H1 (cell line): ENCODE measurements at regions not wholly inside any gene's neighbourhood (a gene's known extent, or its start where the extent isn't known, plus 50 kb on each side); places are given as distances from the start of the nearest gene placed in this dataset.

Source experiments
- CTCF ChIA-PET: fragments of 300-600 bp; sonication (Branson Sonifier 250); formaldehyde crosslinking; loops from one replicate; lab custom pipeline; 2021; ENCODE audit not compliant: partially characterized antibody; lab: Charles Lee
- POLR2A ChIA-PET: fragments of 300-600 bp; sonication (Branson Sonifier 250); formaldehyde crosslinking; loops from one replicate; lab custom pipeline; 2021; ENCODE audit warnings: inconsistent platforms; ENCODE audit not compliant: partially characterized antibody; lab: Charles Lee
- DNase-seq, 2 experiments: peaks; one replicate each; pipeline versions ENCODE4 v3.0.0 to v3.0.0-alpha.2; 2010 to 2022; ENCODE audit warnings: low spot score in 2 of 2, low read depth in 1 of 2, mixed read lengths in 1 of 2
- FAIRE-seq: peaks from 2 replicates; lab custom pipeline; 2011; peaks lifted over from hg19 to GRCh38; lab: Jason Lieb, UNC
- H2AFZ ChIP-seq: 2 replicates; pipeline ENCODE4 v1.8.1; 2012; ENCODE audit warnings: low read length, inconsistent platforms
- H2AK5ac ChIP-seq: 2 replicates; pipeline ENCODE4 v1.6.1; 2013; ENCODE audit warnings: low read depth, low read length
- H2BK120ac ChIP-seq: replicated peaks from 2 replicates; pipeline ENCODE3; 2013; ENCODE audit warnings: low read depth, low read length, inconsistent platforms
- H2BK12ac ChIP-seq: 2 replicates; pipeline ENCODE4 v1.6.1; 2013; ENCODE audit warnings: low read depth, low read length
- H2BK15ac ChIP-seq: 2 replicates; pipeline ENCODE4 v1.6.1; 2013; ENCODE audit warnings: low read length
- H2BK20ac ChIP-seq: 2 replicates; pipeline ENCODE4 v1.6.1; 2013; ENCODE audit warnings: low read length
- H2BK5ac ChIP-seq: 2 replicates; pipeline ENCODE4 v1.6.1; 2013; ENCODE audit warnings: low read depth, low read length
- H3K14ac ChIP-seq: 2 replicates; pipeline ENCODE4 v1.6.1; 2013; ENCODE audit warnings: inconsistent platforms; ENCODE audit not compliant: insufficient read length
- H3K18ac ChIP-seq: 2 replicates; pipeline ENCODE4 v1.6.1; 2013; ENCODE audit warnings: low read length; ENCODE audit errors: extremely low read depth
- H3K23ac ChIP-seq: 2 replicates; pipeline ENCODE4 v1.6.1; 2013; ENCODE audit warnings: inconsistent platforms; ENCODE audit not compliant: insufficient read length
- H3K23me2 ChIP-seq: 2 replicates; pipeline ENCODE4 v1.6.1; 2013; ENCODE audit warnings: low read depth, low read length
- H3K27ac ChIP-seq: 2 replicates; pipeline ENCODE4 v1.6.1; 2011; ENCODE audit warnings: low read depth, low read length, inconsistent platforms
- H3K27me3 ChIP-seq, 4 experiments: replicated peaks in 1 of 4; 1 replicate in 1 of 4; 2 replicates in 3 of 4; pipeline versions ENCODE4 v1.6.1 to v1.8.1; 2011 to 2013; ENCODE audit warnings: low read length in 3 of 4, mild to moderate bottlenecking in 3 of 4, inconsistent platforms in 2 of 4, mixed read lengths in 2 of 4, moderate library complexity in 1 of 4; ENCODE audit not compliant: control insufficient read depth in 3 of 4, insufficient read depth in 3 of 4; ENCODE audit errors: extremely low read depth in 1 of 4
- H3K36me3 ChIP-seq, 4 experiments: 2 replicates each; pipeline versions ENCODE4 v1.6.1 to v1.8.1; 2011 to 2013; ENCODE audit warnings: mild to moderate bottlenecking in 4 of 4, low read length in 3 of 4, moderate library complexity in 2 of 4, control low read depth in 1 of 4, inconsistent platforms in 1 of 4; ENCODE audit not compliant: insufficient read depth in 4 of 4, control insufficient read depth in 2 of 4
- H3K4ac ChIP-seq: replicated peaks from 2 replicates; pipeline ENCODE3; 2013; ENCODE audit warnings: low read length, low read depth, mixed read lengths, inconsistent platforms; ENCODE audit not compliant: insufficient read length
- H3K4me1 ChIP-seq, 4 experiments: replicated peaks in 1 of 4; 1 replicate in 1 of 4; 2 replicates in 3 of 4; pipeline versions ENCODE4 v1.6.1 to v1.8.1; 2011 to 2013; ENCODE audit warnings: low read length in 3 of 4, inconsistent platforms in 2 of 4, mixed read lengths in 1 of 4; ENCODE audit not compliant: insufficient read depth in 4 of 4, control insufficient read depth in 3 of 4
- H3K4me2 ChIP-seq, 2 experiments: 2 replicates each; pipeline versions ENCODE4 v1.6.1 to v1.8.1; 2011 to 2013; ENCODE audit warnings: low read depth in 2 of 2, low read length in 2 of 2, control low read depth in 1 of 2, inconsistent platforms in 1 of 2, mild to moderate bottlenecking in 1 of 2; ENCODE audit not compliant: insufficient read depth in 1 of 2
- H3K4me3 ChIP-seq, 4 experiments: fragments of 200-600, 300-600 bp in 1 of 4; sonication (generic), shearing (Covaris generic), sonication (Bioruptor Twin) in 1 of 4; 2 replicates each; pipeline versions ENCODE4 v1.5.1 to v1.8.1; 2011 to 2016; ENCODE audit warnings: low read length in 4 of 4, low read depth in 3 of 4, control low read depth in 2 of 4, inconsistent platforms in 2 of 4, mild to moderate bottlenecking in 2 of 4, mixed read lengths in 1 of 4, moderate library complexity in 1 of 4; ENCODE audit not compliant: insufficient read depth in 2 of 4; ENCODE audit errors: extremely low read depth in 1 of 4
- H3K56ac ChIP-seq: replicated peaks from 2 replicates; pipeline ENCODE3; 2013; ENCODE audit warnings: low read depth, mild to moderate bottlenecking, mixed read lengths, low read length, inconsistent platforms; ENCODE audit not compliant: insufficient read length
- H3K79me1 ChIP-seq: 2 replicates; pipeline ENCODE4 v1.6.1; 2013; ENCODE audit warnings: low read depth, low read length, control low read depth
- H3K79me2 ChIP-seq, 2 experiments: 2 replicates each; pipeline versions ENCODE4 v1.6.1 to v1.8.1; 2012 to 2013; ENCODE audit warnings: low read length in 2 of 2, mild to moderate bottlenecking in 2 of 2, inconsistent platforms in 1 of 2; ENCODE audit not compliant: insufficient read depth in 2 of 2, control insufficient read depth in 1 of 2
- H3K9ac ChIP-seq, 4 experiments: replicated peaks in 1 of 4; 1 replicate in 1 of 4; 2 replicates in 3 of 4; pipeline versions ENCODE4 v1.6.1 to v1.8.1; 2011 to 2013; ENCODE audit warnings: low read depth in 3 of 4, low read length in 3 of 4, control low read depth in 2 of 4, mild to moderate bottlenecking in 2 of 4, moderate library complexity in 2 of 4, inconsistent platforms in 1 of 4; ENCODE audit errors: extremely low read depth in 1 of 4
- H3K9me3 ChIP-seq, 2 experiments: 2 replicates each; pipeline versions ENCODE4 v1.6.1 to v1.8.1; 2012 to 2013; ENCODE audit warnings: mild to moderate bottlenecking in 2 of 2, moderate library complexity in 2 of 2, control low read depth in 1 of 2, inconsistent platforms in 1 of 2, low read depth in 1 of 2, low read length in 1 of 2, mixed read lengths in 1 of 2; ENCODE audit not compliant: insufficient read depth in 2 of 2
- H4K20me1 ChIP-seq, 2 experiments: replicated peaks in 1 of 2; 2 replicates each; pipeline versions ENCODE3 to v1.8.1; 2011 to 2013; ENCODE audit warnings: inconsistent platforms in 2 of 2, low read length in 2 of 2, mild to moderate bottlenecking in 1 of 2; ENCODE audit not compliant: insufficient read depth in 2 of 2, control insufficient read depth in 1 of 2
- H4K5ac ChIP-seq: 2 replicates; pipeline ENCODE4 v1.6.1; 2013; ENCODE audit warnings: low read length, low read depth, mixed read lengths, inconsistent platforms; ENCODE audit not compliant: insufficient read length
- H4K8ac ChIP-seq: 2 replicates; pipeline ENCODE4 v1.8.0; 2013; ENCODE audit warnings: mild to moderate bottlenecking, moderate library complexity, low read length, inconsistent platforms; ENCODE audit not compliant: insufficient read depth; ENCODE audit errors: extremely low read depth
- H4K91ac ChIP-seq: replicated peaks from 2 replicates; pipeline ENCODE3; 2013; ENCODE audit warnings: low read length, mixed read lengths, inconsistent platforms; ENCODE audit not compliant: insufficient read length
- MAX ChIP-seq: IDR thresholded peaks from 2 replicates; pipeline ENCODE4 v1.6.1; 2012; ENCODE audit warnings: inconsistent platforms
- RAD21 ChIP-seq, 2 experiments: IDR thresholded peaks in 1 of 2; conservative IDR thresholded peaks in 1 of 2; 2 replicates each; pipeline ENCODE4 v1.6.1; 2011; ENCODE audit warnings: low read depth in 2 of 2, low read length in 2 of 2, improper control_type of control experiment in 1 of 2, inconsistent platforms in 1 of 2, mild to moderate bottlenecking in 1 of 2, moderate library complexity in 1 of 2
- TEAD4 ChIP-seq: IDR thresholded peaks from 2 replicates; pipeline ENCODE4 v1.6.1; 2012; ENCODE audit warnings: low read depth, low read length, inconsistent platforms, mixed read lengths
- WGBS, 2 experiments: shearing (Covaris generic) in 1 of 2; methylation state at CpG; one replicate each; pipeline versions ENCODE4 v1.1.6 to v1.1.7; 2013 to 2015; ENCODE audit warnings: low lambda C conversion rate in 2 of 2, mixed read lengths in 2 of 2, inconsistent platforms in 1 of 2, low coverage in 1 of 2, missing lambda C conversion rate in 1 of 2; ENCODE audit not compliant: insufficient replicate concordance in 2 of 2, insufficient coverage in 1 of 2, insufficient read length in 1 of 2; ENCODE audit errors: extremely low coverage in 1 of 2, missing lambda C conversion rate in 1 of 2; 5-methylcytosine and 5-hydroxymethylcytosine counted together
- TF ChIP-seq, protein P1 (sequence below), 3 experiments: IDR thresholded peaks; 1 replicate in 2 of 3; 2 replicates in 1 of 3; pipeline versions ENCODE4 v1.5.1 to v1.6.1; 2011; ENCODE audit warnings: low read length in 3 of 3, mild to moderate bottlenecking in 3 of 3, inconsistent platforms in 2 of 3, low read depth in 1 of 3, moderate library complexity in 1 of 3; ENCODE audit not compliant: insufficient read depth in 1 of 3; ENCODE audit errors: control extremely low read depth in 1 of 3

GRCh38 chr2:226023383-226023782 is 623.9 kb downstream of the NYAP2 start:
- H2AK5ac ChIP-seq = no peak overlapping the region
- no peak overlapping the region for H4K5ac ChIP-seq
- POLR2A ChIA-PET = no interaction called here
- no peaks in the 10 kb centered on the region for H3K23me2 ChIP-seq
- peak; percentile 61 to 68 for TF ChIP-seq RAD21 (IDR thresholded peaks at IDR 0.05 in 1 of 2, conservative IDR thresholded peaks at IDR 0.05 in 1 of 2; ENCODE audit: low read depth in 2 of 2, low read length in 2 of 2)
- TF ChIP-seq TEAD4 = peak; percentile 97
- TF ChIP-seq, protein P1, sequence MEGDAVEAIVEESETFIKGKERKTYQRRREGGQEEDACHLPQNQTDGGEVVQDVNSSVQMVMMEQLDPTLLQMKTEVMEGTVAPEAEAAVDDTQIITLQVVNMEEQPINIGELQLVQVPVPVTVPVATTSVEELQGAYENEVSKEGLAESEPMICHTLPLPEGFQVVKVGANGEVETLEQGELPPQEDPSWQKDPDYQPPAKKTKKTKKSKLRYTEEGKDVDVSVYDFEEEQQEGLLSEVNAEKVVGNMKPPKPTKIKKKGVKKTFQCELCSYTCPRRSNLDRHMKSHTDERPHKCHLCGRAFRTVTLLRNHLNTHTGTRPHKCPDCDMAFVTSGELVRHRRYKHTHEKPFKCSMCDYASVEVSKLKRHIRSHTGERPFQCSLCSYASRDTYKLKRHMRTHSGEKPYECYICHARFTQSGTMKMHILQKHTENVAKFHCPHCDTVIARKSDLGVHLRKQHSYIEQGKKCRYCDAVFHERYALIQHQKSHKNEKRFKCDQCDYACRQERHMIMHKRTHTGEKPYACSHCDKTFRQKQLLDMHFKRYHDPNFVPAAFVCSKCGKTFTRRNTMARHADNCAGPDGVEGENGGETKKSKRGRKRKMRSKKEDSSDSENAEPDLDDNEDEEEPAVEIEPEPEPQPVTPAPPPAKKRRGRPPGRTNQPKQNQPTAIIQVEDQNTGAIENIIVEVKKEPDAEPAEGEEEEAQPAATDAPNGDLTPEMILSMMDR (IDR thresholded peaks at IDR 0.05; ENCODE audit: control extremely low read depth in 1 of 3, insufficient read depth in 1 of 3, low read depth in 1 of 3, low read length in 3 of 3) = peak; percentile 33 to 54 (median 48)
- no peak for TF ChIP-seq MAX
- TF ChIP-seq, all 59 proteins: peak for 3
- CTCF ChIA-PET = no interaction called here
- Histone ChIP-seq H3K36me3 (peaks cover 0 to under 1% (median 0%) of the 10 kb centered on the region in 4 experiments; a peak in 1 of 8 replicates), H4K8ac (no peak overlapping the region), H3K9ac (no peak overlapping the region), H4K91ac (no peak overlapping the region), H3K14ac (no peak overlapping the region), H3K23ac (no peak overlapping the region), H3K18ac (no peak overlapping the region), H2BK5ac (no peak overlapping the region), H3K27ac (no peak overlapping the region), H3K56ac (no peak overlapping the region), H3K79me1 (no peaks in the 10 kb centered on the region), H2BK12ac (no peak overlapping the region), H3K4me2 (no peak overlapping the region), H2BK120ac (no peak overlapping the region), H3K4ac (no peak overlapping the region), H3K27me3 (no peaks in the 10 kb centered on the region), H4K20me1 (no peaks in the 10 kb centered on the region), H2BK15ac (no peak overlapping the region), H3K4me1 (no peaks in the 10 kb centered on the region), H3K4me3 (no peak overlapping the region), H3K9me3 (peaks cover 0 to 5% of the 10 kb centered on the region in 2 experiments; a peak in 2 of 4 replicates), H3K79me2 (no peaks in the 10 kb centered on the region), H2BK20ac (no peak overlapping the region), H2AFZ (no peak overlapping the region)
- DNase-seq (peak in 1 of 2 experiments; percentile 25), FAIRE-seq (no peak)
- 54% methylated on average over 5 of the region's 5 CpGs; no CpG with 5 or more reads in 1 of the 2 experiments for WGBS, 2 experiments
